ENCODE measurements at regions not wholly inside any gene's neighbourhood (a gene's known extent, or its start where the extent isn't known, plus 50 kb on each side); places are given as distances from the start of the nearest gene placed in this dataset.

- H3K4me2 ChIP-seq (ENCODE audit: insufficient read depth, insufficient read length, low read length), result no peak overlapping the region
- Mint-ChIP-seq H3K36me3 (ENCODE audit: insufficient read depth in 1 of 3, low read depth in 3 of 3) (peaks cover 0 to 7% (median 0%) of the 10 kb centered on the region in 3 experiments; a peak in 2 of 7 replicates), H3K27ac (no peak overlapping the region; a peak in 2 of 7 replicates), H3K27me3 (ENCODE audit: low read depth) (no peaks in the 10 kb centered on the region; the same call in 1 of the 2 replicates), H3K4me3 (peak overlapping the region in 1 of 2 experiments; percentile 14; a peak in 1 of 5 replicates), H3K4me1 (peaks cover 23 to 26% of the 10 kb centered on the region in 2 experiments), H3K9me3 (peaks cover 0 to 11% of the 10 kb centered on the region in 2 experiments; a peak in 3 of 5 replicates)
- no peak overlapping the region for H2BK12ac ChIP-seq (ENCODE audit: insufficient read length, low read depth, low read length)
- no peak overlapping the region for H4K8ac ChIP-seq (replicated peaks; ENCODE audit: insufficient read length, low read depth, low read length)
- peaks cover 6% of the 10 kb centered on the region; the same call in 1 of the 2 replicates for H3K4me1 ChIP-seq (ENCODE audit: insufficient read depth, low read length)
- H4K91ac ChIP-seq (ENCODE audit: insufficient read length, low read depth, low read length), result no peak overlapping the region
- no peaks in the 10 kb centered on the region for H3K79me2 ChIP-seq (ENCODE audit: insufficient read depth, low read length)
- WGBS (ENCODE audit: extremely low coverage, insufficient read length, low lambda C conversion rate), result no CpG with 5 or more reads among the region's 1 CpG
- no peak overlapping the region for H3K56ac ChIP-seq (ENCODE audit: insufficient read length, low read depth, low read length)
- no peak overlapping the region for H3K4ac ChIP-seq (ENCODE audit: low read depth, low read length)
- no peak overlapping the region for H3K23ac ChIP-seq (ENCODE audit: insufficient read length, low read depth, low read length)
- no peaks in the 10 kb centered on the region for H4K20me1 ChIP-seq (ENCODE audit: control insufficient read depth, insufficient read depth, insufficient read length)
- no peaks in the 10 kb centered on the region for H3K23me2 ChIP-seq (ENCODE audit: insufficient read length, low read depth, low read length, poor library complexity, severe bottlenecking)
- no peak overlapping the region for H3K27ac ChIP-seq (ENCODE audit: insufficient read length, low read depth, low read length)
- no peak overlapping the region for H2BK5ac ChIP-seq (ENCODE audit: insufficient read length, low read length)
- no peaks in the 10 kb centered on the region for H3K79me1 ChIP-seq (ENCODE audit: insufficient read depth, low read depth, low read length, poor library complexity, severe bottlenecking)
- H2BK120ac ChIP-seq (ENCODE audit: low read depth, low read length, poor library complexity, severe bottlenecking), result no peak overlapping the region
- DNase-seq, result no peak
- H2BK20ac ChIP-seq (ENCODE audit: low read depth, low read length, poor library complexity, severe bottlenecking), result no peak overlapping the region
- H4K5ac ChIP-seq (ENCODE audit: insufficient read length, low read depth, low read length), result no peak overlapping the region
- H3K14ac ChIP-seq (ENCODE audit: insufficient read depth, low read length), result no peak overlapping the region
- no peak overlapping the region for H2AFZ ChIP-seq (ENCODE audit: low read length)
- H3K18ac ChIP-seq (ENCODE audit: insufficient read length, low read depth, low read length), result no peak overlapping the region
- H2AK5ac ChIP-seq (ENCODE audit: insufficient read length, low read length), result no peak overlapping the region
- no peaks in the 10 kb centered on the region for H3K9me3 ChIP-seq (ENCODE audit: control insufficient read depth, low read depth, low read length)
- H3K27me3 ChIP-seq (ENCODE audit: insufficient read depth, low read length), result no peaks in the 10 kb centered on the region
- H2BK15ac ChIP-seq (ENCODE audit: low read depth, low read length), result no peak overlapping the region
- no peak for TF ChIP-seq CTCF (conservative IDR thresholded peaks at IDR 0.05)
- H3K9ac ChIP-seq (ENCODE audit: extremely low read depth, insufficient read length, low read length), result no peak overlapping the region
- H3T11ph ChIP-seq (ENCODE audit: low read length), result no peak overlapping the region
Observed at GRCh38 chr3:150202711-150203110, 205.4 kb upstream of the TSC22D2 start.
